ENCODE measurements at regions not wholly inside any gene's neighbourhood (a gene's known extent, or its start where the extent isn't known, plus 50 kb on each side); places are given as distances from the start of the nearest gene placed in this dataset.

GRCh38 chr10:31102421-31102820 is 70.8 kb upstream of the ZNF438 start:
- in situ Hi-C loops (cut with HindIII; ENCODE audit: low pct_unique_long_range_greater_than_20kb, low sequenced_read_pairs): no loop called here
- no peak for TF ChIP-seq JUND (IDR thresholded peaks at IDR 0.05; ENCODE audit: low read depth)
- peak in 1 of 2 experiments; percentile 4 for DNase-seq (ENCODE audit: low read depth in 1 of 2, low spot score in 1 of 2)

GRCh38 chr10:31103112-31103511 is 71.4 kb upstream of the ZNF438 start:
- in situ Hi-C loops (cut with HindIII; ENCODE audit: low pct_unique_long_range_greater_than_20kb, low sequenced_read_pairs): no loop called here
- no peak for TF ChIP-seq JUND (IDR thresholded peaks at IDR 0.05; ENCODE audit: low read depth)
- DNase-seq (ENCODE audit: low read depth in 1 of 2, low spot score in 1 of 2): no peak

GRCh38 chr10:31112961-31113360 is 81.3 kb upstream of the ZNF438 start:
- TF ChIP-seq JUND (IDR thresholded peaks at IDR 0.05; ENCODE audit: low read depth): no peak
- no peak for DNase-seq (ENCODE audit: low read depth in 1 of 2, low spot score in 1 of 2)
- in situ Hi-C loops (cut with HindIII; ENCODE audit: low pct_unique_long_range_greater_than_20kb, low sequenced_read_pairs): no loop called here

GRCh38 chr10:31116226-31116625 is 84.6 kb upstream of the ZNF438 start:
- no peak for DNase-seq (ENCODE audit: low read depth in 1 of 2, low spot score in 1 of 2)
- in situ Hi-C loops (cut with HindIII; ENCODE audit: low pct_unique_long_range_greater_than_20kb, low sequenced_read_pairs): no loop called here
- TF ChIP-seq JUND (IDR thresholded peaks at IDR 0.05; ENCODE audit: low read depth): no peak

- no peak for TF ChIP-seq JUND (IDR thresholded peaks at IDR 0.05; ENCODE audit: low read depth)
- in situ Hi-C loops (cut with HindIII; ENCODE audit: low pct_unique_long_range_greater_than_20kb, low sequenced_read_pairs): no loop called here
- no peak for DNase-seq (ENCODE audit: low read depth in 1 of 2, low spot score in 1 of 2)
Measured at GRCh38 chr10:31118556-31118955, 86.9 kb upstream of the ZNF438 start.

- DNase-seq (ENCODE audit: low read depth in 1 of 2, low spot score in 1 of 2): no peak
- in situ Hi-C loops (cut with HindIII; ENCODE audit: low pct_unique_long_range_greater_than_20kb, low sequenced_read_pairs): no loop called here
Measured at GRCh38 chr10:31120392-31120791, 88.7 kb upstream of the ZNF438 start.

GRCh38 chr10:31120961-31121685 is 89.5 kb upstream of the ZNF438 start:
- DNase-seq (ENCODE audit: low read depth in 1 of 2, low spot score in 1 of 2): no peak
- in situ Hi-C loops (cut with HindIII; ENCODE audit: low pct_unique_long_range_greater_than_20kb, low sequenced_read_pairs): no loop called here
- no peak for TF ChIP-seq JUND (IDR thresholded peaks at IDR 0.05; ENCODE audit: low read depth)

More at GRCh38 chr10:31120392-31120791, 88.7 kb upstream of the ZNF438 start:
- TF ChIP-seq JUND (IDR thresholded peaks at IDR 0.05; ENCODE audit: low read depth): no peak

GRCh38 chr10:31121757-31122577 is 90.3 kb upstream of the ZNF438 start:
- DNase-seq (ENCODE audit: low read depth in 1 of 2, low spot score in 1 of 2): no peak
- TF ChIP-seq JUND (IDR thresholded peaks at IDR 0.05; ENCODE audit: low read depth): no peak
- in situ Hi-C loops (cut with HindIII; ENCODE audit: low pct_unique_long_range_greater_than_20kb, low sequenced_read_pairs): no loop called here

GRCh38 chr10:31123946-31124345 is 92.3 kb upstream of the ZNF438 start:
- in situ Hi-C loops (cut with HindIII; ENCODE audit: low pct_unique_long_range_greater_than_20kb, low sequenced_read_pairs): no loop called here
- TF ChIP-seq JUND (IDR thresholded peaks at IDR 0.05; ENCODE audit: low read depth): no peak
- DNase-seq (ENCODE audit: low read depth in 1 of 2, low spot score in 1 of 2): no peak

- in situ Hi-C loops (cut with HindIII; ENCODE audit: low pct_unique_long_range_greater_than_20kb, low sequenced_read_pairs): no loop called here
- TF ChIP-seq JUND (IDR thresholded peaks at IDR 0.05; ENCODE audit: low read depth): no peak
Measured at GRCh38 chr10:31124852-31125251, 93.2 kb upstream of the ZNF438 start.

GRCh38 chr10:31125789-31126188 is 94.1 kb upstream of the ZNF438 start:
- in situ Hi-C loops (cut with HindIII; ENCODE audit: low pct_unique_long_range_greater_than_20kb, low sequenced_read_pairs): no loop called here
- TF ChIP-seq JUND (IDR thresholded peaks at IDR 0.05; ENCODE audit: low read depth): no peak

More at GRCh38 chr10:31124852-31125251, 93.2 kb upstream of the ZNF438 start:
- no peak for DNase-seq (ENCODE audit: low read depth in 1 of 2, low spot score in 1 of 2)

GRCh38 chr10:31126593-31126992 is 94.9 kb upstream of the ZNF438 start:
- in situ Hi-C loops (cut with HindIII; ENCODE audit: low pct_unique_long_range_greater_than_20kb, low sequenced_read_pairs): no loop called here
- no peak for DNase-seq (ENCODE audit: low read depth in 1 of 2, low spot score in 1 of 2)
- TF ChIP-seq JUND (IDR thresholded peaks at IDR 0.05; ENCODE audit: low read depth): no peak

More at GRCh38 chr10:31125789-31126188, 94.1 kb upstream of the ZNF438 start:
- no peak for DNase-seq (ENCODE audit: low read depth in 1 of 2, low spot score in 1 of 2)

GRCh38 chr10:31128536-31128935 is 96.9 kb upstream of the ZNF438 start:
- no peak for TF ChIP-seq JUND (IDR thresholded peaks at IDR 0.05; ENCODE audit: low read depth)
- DNase-seq (ENCODE audit: low read depth in 1 of 2, low spot score in 1 of 2): no peak
- in situ Hi-C loops (cut with HindIII; ENCODE audit: low pct_unique_long_range_greater_than_20kb, low sequenced_read_pairs): no loop called here

Data from T47D (cell line).